ENCODE measurements at regions not wholly inside any gene's neighbourhood (a gene's known extent, or its start where the extent isn't known, plus 50 kb on each side); places are given as distances from the start of the nearest gene placed in this dataset.

- TF ChIP-seq CTCF (IDR thresholded peaks at IDR 0.05) (no peak), POLR2A (IDR thresholded peaks at IDR 0.05) (no peak)
These were observed 87.9 kb upstream of the KCNH8 start for GRCh38 chr3:19060404-19060803.

All from esophagus squamous epithelium (tissue), 4 donors.